ENCODE measurements at regions not wholly inside any gene's neighbourhood (a gene's known extent, or its start where the extent isn't known, plus 50 kb on each side); places are given as distances from the start of the nearest gene placed in this dataset.

DNA sequence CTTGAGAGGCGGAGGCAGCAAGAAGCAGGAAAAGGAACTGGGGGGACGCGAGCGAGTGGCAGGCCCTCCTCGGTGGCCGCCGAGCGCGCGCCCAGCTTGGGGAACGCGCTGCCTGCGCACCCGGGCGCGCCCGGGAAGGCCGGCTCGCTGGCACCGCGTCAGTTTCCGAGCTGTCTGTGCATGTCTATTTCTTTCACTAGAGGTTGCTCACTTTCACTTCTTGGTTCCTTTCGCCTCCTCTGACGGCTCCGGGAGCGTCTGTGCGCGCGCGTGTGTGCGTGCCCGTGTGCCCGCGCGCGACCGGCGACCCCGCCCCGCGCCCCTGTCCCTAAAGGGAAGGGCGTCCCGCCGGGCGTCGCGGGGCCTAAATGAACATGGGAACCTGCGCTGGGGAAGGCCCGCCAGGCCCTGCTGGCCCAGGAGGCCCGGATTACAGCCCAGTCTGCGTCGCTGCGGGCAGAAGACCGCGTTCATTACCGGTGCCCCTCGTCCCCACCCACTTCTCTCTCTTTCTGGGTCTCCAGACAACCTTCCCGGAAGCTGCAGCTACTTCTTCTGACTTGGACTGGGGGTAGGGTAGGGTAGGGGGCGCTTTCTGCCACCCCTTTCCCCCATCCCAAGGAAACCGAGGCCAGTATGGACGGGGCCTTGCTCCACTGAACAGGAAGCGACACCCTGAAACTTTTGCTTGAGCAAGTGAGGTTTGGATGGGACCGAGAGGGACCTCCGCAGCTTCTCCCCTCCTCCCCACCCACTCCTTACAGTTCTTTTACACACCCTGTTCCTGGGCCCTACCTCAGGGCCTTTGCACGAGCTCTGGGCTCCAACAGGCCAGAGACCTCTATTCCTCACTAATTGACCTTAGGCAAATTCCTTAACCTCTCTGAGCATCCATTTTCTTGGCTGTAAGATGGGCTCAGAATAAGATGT is 205.8 kb upstream of the IER5L start:
- TF ChIP-seq, protein P1, sequence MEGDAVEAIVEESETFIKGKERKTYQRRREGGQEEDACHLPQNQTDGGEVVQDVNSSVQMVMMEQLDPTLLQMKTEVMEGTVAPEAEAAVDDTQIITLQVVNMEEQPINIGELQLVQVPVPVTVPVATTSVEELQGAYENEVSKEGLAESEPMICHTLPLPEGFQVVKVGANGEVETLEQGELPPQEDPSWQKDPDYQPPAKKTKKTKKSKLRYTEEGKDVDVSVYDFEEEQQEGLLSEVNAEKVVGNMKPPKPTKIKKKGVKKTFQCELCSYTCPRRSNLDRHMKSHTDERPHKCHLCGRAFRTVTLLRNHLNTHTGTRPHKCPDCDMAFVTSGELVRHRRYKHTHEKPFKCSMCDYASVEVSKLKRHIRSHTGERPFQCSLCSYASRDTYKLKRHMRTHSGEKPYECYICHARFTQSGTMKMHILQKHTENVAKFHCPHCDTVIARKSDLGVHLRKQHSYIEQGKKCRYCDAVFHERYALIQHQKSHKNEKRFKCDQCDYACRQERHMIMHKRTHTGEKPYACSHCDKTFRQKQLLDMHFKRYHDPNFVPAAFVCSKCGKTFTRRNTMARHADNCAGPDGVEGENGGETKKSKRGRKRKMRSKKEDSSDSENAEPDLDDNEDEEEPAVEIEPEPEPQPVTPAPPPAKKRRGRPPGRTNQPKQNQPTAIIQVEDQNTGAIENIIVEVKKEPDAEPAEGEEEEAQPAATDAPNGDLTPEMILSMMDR (conservative IDR thresholded peaks at IDR 0.05 in 1 of 2, IDR thresholded peaks at IDR 0.05 in 1 of 2; ENCODE audit: low read depth in 1 of 2, low read length in 2 of 2): no peak
- no peak for TF ChIP-seq EZH2 (IDR thresholded peaks at IDR 0.05; ENCODE audit: low read length, missing control alignments)
- H3K4me1 ChIP-seq (ENCODE audit: control insufficient read depth, extremely low read depth, insufficient read depth, low read length): peaks cover 3% of the 10 kb centered on the region
- H2AFZ ChIP-seq (ENCODE audit: low read length): peak overlapping the region; percentile 53
- H3K79me2 ChIP-seq (ENCODE audit: control insufficient read depth, insufficient read depth, low read length): no peaks in the 10 kb centered on the region
- peak overlapping the region; percentile 79 for H3K4me2 ChIP-seq (ENCODE audit: extremely low read depth, insufficient read depth, low read length)
- H3K9me3 ChIP-seq (ENCODE audit: control insufficient read depth, insufficient read depth, low read depth, low read length): no peaks in the 10 kb centered on the region
- H4K20me1 ChIP-seq (ENCODE audit: control insufficient read depth, extremely low read depth, insufficient read depth, low read length): no peaks in the 10 kb centered on the region
- H3K9ac ChIP-seq (ENCODE audit: insufficient read depth, low read length): peak overlapping the region; percentile 66
- H3K36me3 ChIP-seq (ENCODE audit: control insufficient read depth, insufficient read depth, low read length): no peaks in the 10 kb centered on the region
- peak; percentile 69 to 72 for DNase-seq (ENCODE audit: low read depth in 2 of 2)
- peak overlapping the region in 3 of 4 experiments; percentile 6 to 50 (median 18) for H3K4me3 ChIP-seq (replicated peaks in 1 of 4; ENCODE audit: control extremely low read depth in 1 of 4, insufficient read depth in 1 of 4, low read depth in 3 of 4, low read length in 4 of 4)
- H3K27me3 ChIP-seq (ENCODE audit: control insufficient read depth, insufficient read depth, low read length): no peaks in the 10 kb centered on the region
- no peak overlapping the region for H3K27ac ChIP-seq (ENCODE audit: insufficient read depth, low read length)

DNA sequence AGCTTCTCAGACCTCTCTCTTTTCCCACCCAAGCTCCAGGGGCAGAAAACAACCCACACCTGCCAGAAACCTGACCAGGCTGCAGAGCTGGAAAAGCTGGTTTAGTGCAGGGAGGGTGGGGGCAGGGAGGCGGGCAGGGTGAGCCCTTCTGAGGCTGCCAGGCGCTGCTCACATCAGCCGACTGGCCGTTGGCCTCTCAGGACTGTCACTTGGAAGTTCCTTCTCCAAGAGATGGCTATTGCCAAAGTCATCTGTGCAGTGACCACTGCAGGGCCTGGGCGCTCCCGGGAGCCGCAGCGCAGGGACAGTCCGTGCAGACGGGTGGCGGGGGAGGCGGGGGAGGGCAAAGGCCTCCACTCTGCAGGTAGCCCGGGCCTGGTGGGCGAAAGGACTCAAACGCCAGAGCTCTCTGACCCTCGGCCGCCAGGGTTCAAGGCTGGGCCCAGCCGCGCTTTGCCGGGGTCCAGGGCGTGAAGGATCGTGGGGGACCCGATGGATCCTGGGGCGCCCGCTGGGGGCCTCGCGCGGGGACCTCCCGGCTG is 205.0 kb upstream of the IER5L start:
- no peaks in the 10 kb centered on the region for H3K79me2 ChIP-seq (ENCODE audit: control insufficient read depth, insufficient read depth, low read length)
- H3K4me3 ChIP-seq (replicated peaks in 1 of 4; ENCODE audit: control extremely low read depth in 1 of 4, insufficient read depth in 1 of 4, low read depth in 3 of 4, low read length in 4 of 4): peak overlapping the region in 3 of 4 experiments; percentile 6 to 50 (median 9)
- H3K4me2 ChIP-seq (ENCODE audit: extremely low read depth, insufficient read depth, low read length): peak overlapping the region; percentile 79
- no peak for DNase-seq (ENCODE audit: low read depth in 2 of 2)
- H3K9me3 ChIP-seq (ENCODE audit: control insufficient read depth, insufficient read depth, low read depth, low read length): no peaks in the 10 kb centered on the region
- no peaks in the 10 kb centered on the region for H4K20me1 ChIP-seq (ENCODE audit: control insufficient read depth, extremely low read depth, insufficient read depth, low read length)
- H2AFZ ChIP-seq (ENCODE audit: low read length): peak overlapping the region; percentile 40
- H3K9ac ChIP-seq (ENCODE audit: insufficient read depth, low read length): peak overlapping the region; percentile 66
- H3K36me3 ChIP-seq (ENCODE audit: control insufficient read depth, insufficient read depth, low read length): no peaks in the 10 kb centered on the region
- no peaks in the 10 kb centered on the region for H3K27me3 ChIP-seq (ENCODE audit: control insufficient read depth, insufficient read depth, low read length)
- no peak overlapping the region for H3K27ac ChIP-seq (ENCODE audit: insufficient read depth, low read length)
- peaks cover 3% of the 10 kb centered on the region for H3K4me1 ChIP-seq (ENCODE audit: control insufficient read depth, extremely low read depth, insufficient read depth, low read length)
- no peak for TF ChIP-seq EZH2 (IDR thresholded peaks at IDR 0.05; ENCODE audit: low read length, missing control alignments)
- TF ChIP-seq, protein P1 (conservative IDR thresholded peaks at IDR 0.05 in 1 of 2, IDR thresholded peaks at IDR 0.05 in 1 of 2; ENCODE audit: low read depth in 1 of 2, low read length in 2 of 2): no peak

DNA sequence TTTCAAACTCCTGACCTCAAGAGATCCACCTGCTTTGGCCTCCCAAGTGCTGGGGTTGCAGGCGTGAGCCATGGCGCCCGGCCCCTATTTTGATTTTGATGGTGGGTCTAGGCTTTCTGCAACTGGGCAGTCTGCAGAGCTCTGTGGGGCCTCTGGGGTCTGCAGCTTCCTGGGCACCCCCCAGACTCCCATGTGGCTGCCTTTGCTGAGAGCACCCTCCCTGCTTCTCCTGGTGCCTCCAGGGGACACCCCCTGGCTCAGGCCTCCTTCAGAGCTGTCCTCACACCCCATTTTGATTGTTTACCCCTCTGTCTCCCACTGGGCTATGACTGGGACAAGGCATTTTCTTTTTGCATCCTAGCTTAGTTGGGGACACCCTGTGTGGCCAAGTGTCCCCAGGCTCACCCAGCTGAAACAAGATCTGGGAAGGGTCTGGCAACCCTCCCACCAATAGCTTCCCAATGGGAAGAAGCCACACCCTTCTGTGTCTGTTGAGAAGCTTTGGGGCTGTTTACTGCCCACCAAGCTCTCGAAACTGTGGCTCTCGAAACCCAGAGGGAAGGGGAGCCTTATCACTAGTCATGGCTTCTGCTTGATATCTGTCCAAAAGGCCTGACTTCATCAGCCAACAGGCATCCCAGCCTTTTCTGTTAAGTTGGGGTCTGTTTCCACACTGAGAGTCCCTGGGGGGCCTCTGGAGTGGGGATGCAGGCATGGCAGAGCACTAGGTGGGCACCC is 204.4 kb upstream of the IER5L start:
- no peaks in the 10 kb centered on the region for H3K9me3 ChIP-seq (ENCODE audit: control insufficient read depth, insufficient read depth, low read depth, low read length)
- no peak overlapping the region for H3K9ac ChIP-seq (ENCODE audit: insufficient read depth, low read length)
- no peak overlapping the region for H3K4me2 ChIP-seq (ENCODE audit: extremely low read depth, insufficient read depth, low read length)
- H3K27ac ChIP-seq (ENCODE audit: insufficient read depth, low read length): no peak overlapping the region
- no peak for DNase-seq (ENCODE audit: low read depth in 2 of 2)
- H3K36me3 ChIP-seq (ENCODE audit: control insufficient read depth, insufficient read depth, low read length): no peaks in the 10 kb centered on the region
- no peaks in the 10 kb centered on the region for H3K79me2 ChIP-seq (ENCODE audit: control insufficient read depth, insufficient read depth, low read length)
- H3K4me1 ChIP-seq (ENCODE audit: control insufficient read depth, extremely low read depth, insufficient read depth, low read length): peaks cover 3% of the 10 kb centered on the region
- TF ChIP-seq, protein P1 (conservative IDR thresholded peaks at IDR 0.05 in 1 of 2, IDR thresholded peaks at IDR 0.05 in 1 of 2; ENCODE audit: low read depth in 1 of 2, low read length in 2 of 2): no peak
- TF ChIP-seq EZH2 (IDR thresholded peaks at IDR 0.05; ENCODE audit: low read length, missing control alignments): no peak
- H3K27me3 ChIP-seq (ENCODE audit: control insufficient read depth, insufficient read depth, low read length): no peaks in the 10 kb centered on the region
- no peak overlapping the region for H2AFZ ChIP-seq (ENCODE audit: low read length)
- no peaks in the 10 kb centered on the region for H4K20me1 ChIP-seq (ENCODE audit: control insufficient read depth, extremely low read depth, insufficient read depth, low read length)
- peak overlapping the region in 1 of 4 experiments; percentile 50 for H3K4me3 ChIP-seq (replicated peaks in 1 of 4; ENCODE audit: control extremely low read depth in 1 of 4, insufficient read depth in 1 of 4, low read depth in 3 of 4, low read length in 4 of 4)

Measured in fibroblast of lung (primary cell).